ENCODE measurements at regions not wholly inside any gene's neighbourhood (a gene's known extent, or its start where the extent isn't known, plus 50 kb on each side); places are given as distances from the start of the nearest gene placed in this dataset.

GRCh38 chr14:101048766-101049165, 145.2 kb upstream of the RTL1 start:
- DNase-seq: no peak

DNA sequence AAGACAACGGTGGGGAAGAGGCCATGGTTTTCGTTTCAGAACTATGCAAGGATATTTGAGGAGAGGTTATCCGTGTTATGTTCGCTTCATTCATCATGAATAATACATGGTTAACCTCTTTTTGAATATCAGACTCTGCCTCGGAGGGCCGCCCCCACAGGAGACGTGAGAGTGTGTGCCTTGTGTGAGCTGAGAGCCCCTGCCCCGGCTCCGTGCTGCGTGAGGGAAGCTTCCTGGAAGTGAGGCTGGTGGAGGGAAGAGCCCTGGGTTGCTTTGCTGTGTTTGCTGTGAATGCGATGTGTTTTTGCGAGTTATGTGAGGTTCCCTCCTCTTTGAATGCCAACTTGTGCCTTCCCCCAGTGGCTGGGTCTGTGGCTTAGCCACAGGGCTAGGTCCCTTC, 146.0 kb upstream of the RTL1 start:
- DNase-seq: no peak

- DNase-seq: no peak
Observed at GRCh38 chr14:101049942-101050341, 146.4 kb upstream of the RTL1 start.

DNA sequence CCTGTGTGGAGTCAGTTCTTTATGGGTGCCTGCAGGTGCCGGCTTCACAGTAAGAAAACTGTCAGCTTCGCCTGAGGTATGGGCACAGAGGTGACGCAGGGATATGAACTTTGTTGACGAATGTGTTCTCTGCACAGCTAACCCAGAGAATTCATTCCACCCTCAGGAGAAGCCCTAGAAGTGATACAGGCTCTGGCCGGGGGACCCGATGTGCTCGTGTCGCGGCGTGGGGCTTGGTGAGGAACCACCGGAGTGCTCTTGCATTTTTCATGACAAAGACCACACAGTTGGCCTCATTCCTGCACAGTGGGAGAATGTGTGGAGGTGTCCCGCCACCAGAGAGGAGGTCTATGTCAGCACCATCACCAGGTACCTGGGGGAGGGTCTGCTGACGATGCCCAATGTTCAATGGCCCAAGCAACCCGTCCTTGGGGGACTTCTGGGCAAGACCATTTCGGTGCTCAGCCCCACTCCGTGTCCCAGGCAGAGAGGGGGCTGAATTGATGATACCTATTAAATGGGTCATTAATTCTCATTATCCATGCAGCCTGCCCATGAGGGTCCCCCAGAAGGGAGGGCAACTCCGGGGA, 147.5 kb upstream of the RTL1 start:
- DNase-seq: no peak

- DNase-seq: no peak
Observed at GRCh38 chr14:101054671-101055070, 151.1 kb upstream of the RTL1 start.

DNA sequence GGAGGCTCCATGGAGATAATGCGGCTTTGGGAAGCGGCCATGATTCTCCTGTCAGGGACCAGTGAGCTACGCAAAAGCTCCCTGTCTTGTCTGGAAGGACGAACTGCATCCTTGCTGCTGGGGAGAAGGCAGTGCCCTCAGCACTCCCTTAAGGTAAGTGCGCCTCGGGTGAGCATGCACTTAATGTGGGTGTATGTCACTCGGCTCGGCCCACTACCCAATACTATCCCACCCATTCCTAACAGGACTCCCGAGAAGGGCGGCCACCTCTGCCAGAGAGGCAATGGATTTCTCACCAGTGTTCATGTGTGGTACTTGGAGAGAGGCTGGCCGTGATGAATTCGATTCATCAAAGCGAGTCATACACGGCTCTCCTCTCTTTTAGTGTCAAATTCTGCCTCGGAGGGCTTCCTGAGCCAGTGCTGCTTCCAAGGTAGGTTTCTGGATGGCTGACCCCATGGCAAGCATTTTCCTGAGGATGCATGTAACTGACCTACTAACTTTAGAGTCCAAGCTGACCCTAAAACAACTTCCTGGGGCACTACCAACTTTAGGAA, 151.7 kb upstream of the RTL1 start:
- DNase-seq: no peak

GRCh38 chr14:101055776-101056374, 152.4 kb upstream of the RTL1 start:
- no peak for DNase-seq

DNA sequence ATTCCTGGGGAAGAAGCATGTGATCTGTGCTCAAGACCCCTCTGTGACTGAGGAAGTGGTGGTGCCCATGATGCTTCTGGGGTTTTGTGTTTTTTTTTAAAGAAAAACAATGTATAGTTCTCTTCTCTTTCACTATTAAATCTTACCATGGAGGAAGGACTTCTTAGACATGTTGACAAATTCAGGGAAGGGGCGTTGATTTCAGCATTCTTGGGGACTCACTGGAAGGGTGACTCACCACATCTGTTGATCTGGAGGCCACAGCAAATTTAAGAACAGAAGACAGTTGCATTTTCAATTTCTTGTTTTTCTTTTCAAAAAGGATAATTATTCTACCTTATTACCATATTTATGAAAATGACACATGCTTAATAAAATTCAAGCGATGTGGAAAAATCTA, 152.9 kb upstream of the RTL1 start:
- DNase-seq: no peak

DNA sequence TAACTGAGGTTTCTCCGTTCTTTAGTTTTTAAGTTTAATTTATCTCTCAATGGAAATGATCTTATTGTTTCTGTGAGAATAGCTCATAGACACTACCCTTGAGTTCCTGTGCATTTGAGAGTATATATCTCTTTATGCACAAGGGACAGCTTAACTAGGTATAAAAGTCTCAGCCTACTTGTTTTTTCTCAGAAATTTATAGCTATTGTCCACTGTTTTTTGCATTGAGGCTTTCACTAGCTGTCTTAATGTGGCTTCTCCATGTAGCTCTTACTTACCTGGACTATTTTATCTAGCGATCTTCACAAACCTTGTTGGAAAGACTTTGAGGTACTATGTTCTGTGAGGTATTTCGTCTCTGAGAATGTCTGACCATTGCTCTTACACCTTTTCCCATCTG, 153.9 kb upstream of the RTL1 start:
- DNase-seq: no peak

- no peak for DNase-seq
Observed at GRCh38 chr14:101058571-101058970, 155.0 kb upstream of the RTL1 start.

DNA sequence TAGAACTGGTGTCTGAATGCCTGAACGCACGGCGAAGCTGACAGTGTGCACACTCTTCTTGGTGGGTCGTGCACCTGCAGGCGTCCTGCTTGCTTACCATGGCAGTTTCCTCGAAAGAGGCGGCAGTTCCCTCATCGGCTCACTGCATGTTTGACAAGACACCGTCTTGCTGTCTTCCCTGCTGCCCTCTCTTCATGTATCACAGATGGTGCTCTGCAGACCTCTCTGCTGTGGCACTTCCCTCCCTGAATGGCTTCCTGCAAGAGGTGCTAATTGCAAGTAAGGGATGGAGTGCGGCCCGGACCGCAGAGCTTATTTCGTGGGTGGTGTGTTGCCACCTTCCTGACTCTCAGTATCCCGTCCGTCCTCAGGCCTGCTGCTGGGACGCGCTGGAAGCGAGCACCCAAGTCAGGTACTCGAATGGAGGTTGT, 156.7 kb upstream of the RTL1 start:
- no peak for DNase-seq

- no peak for DNase-seq
Observed at GRCh38 chr14:101061411-101062064, 158.0 kb upstream of the RTL1 start.

DNA sequence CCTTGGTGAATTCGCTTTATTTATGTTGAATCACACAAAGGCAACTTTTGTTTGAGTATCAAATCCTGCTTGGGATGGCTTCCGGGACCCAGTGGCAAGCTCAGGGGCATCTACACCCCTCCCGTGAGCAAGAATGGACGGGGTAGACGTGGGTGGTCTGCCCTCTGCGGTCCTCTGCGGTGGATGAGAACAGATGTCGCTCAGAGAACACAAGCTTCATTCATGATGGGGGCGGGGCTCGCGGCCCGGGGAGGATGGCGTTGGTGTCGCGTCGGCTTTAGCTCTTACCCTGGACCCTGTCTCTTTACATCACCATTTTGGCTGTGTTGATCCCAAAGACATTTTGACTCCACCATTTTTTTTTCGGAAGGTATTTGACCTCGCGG, 158.5 kb upstream of the RTL1 start:
- no peak for DNase-seq

DNA sequence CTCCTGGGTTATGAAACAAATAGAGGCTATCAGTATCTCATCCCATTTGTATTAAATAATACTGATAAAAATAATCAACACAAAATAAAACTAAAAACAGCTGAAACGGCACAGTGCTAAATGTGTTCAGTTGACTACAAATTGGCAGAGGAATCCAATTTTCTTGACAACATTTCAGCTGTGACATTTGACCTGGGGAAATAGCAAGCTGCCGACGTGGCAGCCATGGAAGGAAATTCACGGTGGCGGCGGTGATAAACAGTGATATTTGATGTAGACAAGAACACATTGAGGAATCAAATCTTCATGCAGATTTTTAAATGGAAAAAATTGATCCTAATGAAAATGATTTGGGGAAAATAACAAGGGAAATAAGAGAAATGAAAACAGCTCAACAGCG, 159.1 kb upstream of the RTL1 start:
- no peak for DNase-seq

DNA sequence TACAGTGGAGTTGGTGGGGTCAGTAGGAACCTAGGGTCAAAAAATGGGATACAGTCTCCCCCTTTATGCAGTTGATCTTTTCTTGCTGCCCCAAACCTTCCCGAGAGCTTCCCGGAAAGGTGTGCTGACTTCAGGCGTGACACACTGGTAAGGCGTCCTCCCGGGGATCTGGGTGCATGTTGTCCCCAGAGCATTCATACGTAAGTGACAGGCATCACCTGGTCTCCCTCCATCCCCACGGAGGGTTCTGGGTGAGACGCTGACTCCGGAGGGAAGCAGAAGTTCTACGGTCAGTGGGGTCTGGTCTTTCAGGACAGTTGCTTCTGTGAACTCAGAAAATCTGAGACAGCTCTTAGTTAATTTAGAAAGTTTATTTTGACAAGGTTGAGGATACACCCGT, 159.6 kb upstream of the RTL1 start:
- DNase-seq: no peak

DNA sequence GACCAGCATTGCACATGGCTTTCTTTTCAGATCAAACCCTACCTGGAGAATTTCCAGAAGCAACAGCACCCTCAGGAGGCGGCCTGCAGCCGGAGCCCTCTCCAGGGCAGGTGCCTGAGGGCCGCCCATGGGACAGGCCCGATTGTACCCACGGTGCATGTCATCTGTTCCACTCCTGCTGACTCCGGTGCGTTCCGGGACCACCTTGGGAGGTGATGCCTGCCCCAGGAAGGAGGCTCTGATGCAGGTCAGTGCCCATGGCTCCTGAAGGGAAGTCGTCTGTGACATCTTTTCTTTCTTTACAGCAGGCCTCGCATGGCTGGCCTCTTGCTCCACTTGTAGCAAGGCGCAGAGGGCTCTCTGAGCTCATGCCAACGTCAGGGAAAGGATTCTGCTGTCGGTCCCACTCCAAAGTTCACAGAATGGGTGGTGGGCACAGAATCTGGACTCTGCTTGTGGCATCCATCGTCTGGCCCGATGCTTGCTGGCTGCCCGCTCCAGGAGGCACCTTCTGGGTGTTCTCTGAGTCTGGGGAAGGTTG, 160.7 kb upstream of the RTL1 start:
- DNase-seq: no peak

GRCh38 chr14:101064718-101065117, 161.2 kb upstream of the RTL1 start:
- DNase-seq: no peak

DNA sequence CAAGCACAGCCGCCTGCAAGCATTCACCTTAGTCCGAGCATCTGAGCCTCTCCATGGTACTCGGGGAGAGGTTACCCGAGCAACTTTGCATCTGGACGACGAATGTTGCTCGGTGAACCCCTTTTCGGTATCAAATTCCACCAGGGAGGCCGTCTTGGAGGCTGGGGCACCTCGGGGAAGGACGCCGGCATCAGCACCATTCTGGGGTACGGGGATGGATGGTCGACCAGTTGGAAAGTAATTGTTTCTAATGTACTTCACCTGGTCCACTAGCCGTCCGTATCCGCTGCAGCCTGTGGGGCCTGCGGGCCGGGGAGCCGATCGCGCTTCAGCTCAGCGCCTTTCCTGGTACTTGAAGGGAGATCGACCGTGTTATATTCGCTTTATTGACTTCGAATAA, 161.7 kb upstream of the RTL1 start:
- no peak for DNase-seq

DNA sequence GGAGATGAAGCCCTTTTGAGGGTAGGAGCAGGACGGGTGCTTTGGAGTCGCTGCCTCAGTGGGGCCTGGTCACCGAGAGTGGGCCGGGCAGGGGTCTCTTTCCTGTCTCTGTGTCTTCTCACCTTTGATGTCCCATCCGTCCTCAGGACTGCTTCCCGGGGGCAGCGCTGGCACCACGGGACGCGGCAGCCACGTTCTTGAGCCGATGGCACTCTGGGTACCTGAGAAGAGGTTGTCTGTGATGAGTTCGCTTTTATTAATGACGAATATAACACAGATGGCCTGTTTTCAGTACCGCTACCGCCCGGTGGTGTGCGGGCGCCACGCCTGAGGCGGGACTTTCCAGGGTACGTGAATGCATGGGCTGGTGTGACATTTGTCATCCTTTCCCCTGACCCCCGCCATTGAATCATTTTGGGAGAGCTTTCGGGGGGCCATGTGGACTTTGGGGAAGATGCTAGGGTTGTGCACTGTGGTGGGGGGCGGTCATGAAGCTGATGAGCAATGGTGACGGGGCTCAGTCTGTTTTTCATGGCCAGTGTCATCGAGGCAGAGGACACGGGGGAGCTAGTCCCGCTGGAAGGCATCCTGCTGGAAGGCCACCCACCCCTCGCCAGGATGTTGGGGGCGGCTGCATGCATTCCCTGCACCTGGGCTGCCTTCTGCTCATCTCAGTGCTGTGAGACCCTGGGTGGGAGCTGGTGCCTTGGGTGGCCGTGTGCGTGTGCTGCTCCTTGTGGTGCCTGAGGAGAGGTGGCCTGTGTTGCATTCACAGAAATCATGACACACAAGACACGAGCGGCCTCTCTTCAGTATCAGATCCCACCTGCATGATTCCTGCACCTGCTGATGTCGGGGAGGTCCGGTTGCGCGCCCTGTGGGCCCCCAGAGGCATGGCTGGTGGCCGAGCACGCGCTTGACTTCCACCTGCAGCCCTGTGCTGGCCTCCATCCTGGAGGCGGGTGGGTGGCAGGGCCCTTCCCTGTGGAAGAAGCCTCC, 162.5 kb upstream of the RTL1 start:
- no peak for DNase-seq

DNA sequence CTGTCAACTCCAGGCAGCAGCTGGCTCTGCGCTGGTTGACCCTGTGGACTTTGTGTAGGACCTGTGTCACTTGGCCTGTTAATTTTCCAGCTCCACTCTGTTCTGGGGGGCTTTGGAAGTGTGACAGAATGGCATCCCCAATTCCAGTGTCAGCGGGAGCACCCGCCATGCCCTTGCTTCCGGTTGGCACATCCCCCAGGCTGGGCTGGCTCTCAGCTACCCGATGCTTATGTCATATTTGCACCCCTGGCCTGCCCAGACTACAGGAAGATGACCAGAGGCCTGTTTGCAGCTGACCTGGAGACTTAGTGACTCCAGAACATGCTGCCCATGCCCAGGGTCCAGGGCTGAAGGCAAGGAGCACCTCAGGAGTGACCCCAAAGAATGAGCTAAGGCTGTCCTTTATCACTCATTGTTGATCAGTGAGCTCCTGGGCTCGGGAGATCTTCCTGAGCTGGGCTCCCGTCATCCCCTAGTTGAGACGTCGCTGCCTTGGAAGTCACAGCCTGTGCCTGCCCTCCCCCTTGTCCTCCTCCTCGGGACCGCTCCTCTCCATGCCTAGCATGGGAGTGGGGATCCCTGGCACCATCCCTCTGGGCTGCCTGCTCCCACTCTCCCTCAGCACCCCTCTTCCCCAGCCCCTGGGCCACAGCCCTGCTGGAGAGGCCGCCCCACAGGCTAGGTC, 163.4 kb upstream of the RTL1 start:
- no peak for DNase-seq

DNA sequence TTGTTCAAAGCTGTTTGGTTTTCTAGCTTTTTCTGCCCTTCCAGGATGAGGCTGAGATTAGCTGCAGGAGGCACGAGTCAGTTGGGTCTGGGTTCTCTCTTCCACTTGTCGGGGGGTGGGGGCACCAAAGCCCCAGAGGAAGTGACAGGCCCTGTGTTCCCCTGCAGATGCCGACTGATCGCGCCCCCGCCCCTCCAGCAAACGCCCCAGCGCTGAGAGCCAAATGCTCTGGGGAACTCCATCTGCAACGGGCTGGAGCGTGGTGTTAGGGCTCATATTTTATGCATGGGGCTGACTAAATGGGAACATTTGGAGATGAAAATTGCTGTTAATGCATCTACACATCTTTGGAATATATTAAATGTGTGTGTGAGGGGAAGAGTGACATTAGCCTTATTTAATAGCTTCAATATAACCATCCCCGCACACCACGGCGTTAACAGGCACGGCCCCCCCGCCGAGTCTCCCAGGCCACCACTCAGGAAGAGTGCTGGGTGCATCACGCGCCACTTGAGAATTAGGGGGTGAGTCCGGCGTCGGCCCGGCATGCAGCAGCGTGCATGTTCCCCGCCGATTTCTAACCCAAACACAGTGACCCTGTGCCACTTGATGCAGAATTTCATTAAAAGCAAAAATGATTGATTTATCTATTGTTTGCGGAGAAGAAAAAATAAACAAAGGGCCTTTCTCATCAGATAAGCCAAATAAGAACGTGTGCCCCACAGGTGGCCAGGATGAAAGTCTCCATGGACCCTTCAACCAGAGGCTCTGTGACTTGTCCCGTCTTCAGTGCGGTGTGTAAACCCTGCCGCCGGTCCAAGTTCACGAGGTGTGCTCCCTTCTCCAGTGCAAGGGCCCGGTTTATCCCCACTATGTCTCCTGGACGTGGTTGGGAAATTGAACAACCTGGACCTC, 165.0 kb upstream of the RTL1 start:
- peak; percentile 3 for DNase-seq

All from activated CD4-positive, alpha-beta T cell treated with anti-CD3 and anti-CD28 coated beads for 1 hour (primary cell).